ENCODE measurements at regions not wholly inside any gene's neighbourhood (a gene's known extent, or its start where the extent isn't known, plus 50 kb on each side); places are given as distances from the start of the nearest gene placed in this dataset.

DNA sequence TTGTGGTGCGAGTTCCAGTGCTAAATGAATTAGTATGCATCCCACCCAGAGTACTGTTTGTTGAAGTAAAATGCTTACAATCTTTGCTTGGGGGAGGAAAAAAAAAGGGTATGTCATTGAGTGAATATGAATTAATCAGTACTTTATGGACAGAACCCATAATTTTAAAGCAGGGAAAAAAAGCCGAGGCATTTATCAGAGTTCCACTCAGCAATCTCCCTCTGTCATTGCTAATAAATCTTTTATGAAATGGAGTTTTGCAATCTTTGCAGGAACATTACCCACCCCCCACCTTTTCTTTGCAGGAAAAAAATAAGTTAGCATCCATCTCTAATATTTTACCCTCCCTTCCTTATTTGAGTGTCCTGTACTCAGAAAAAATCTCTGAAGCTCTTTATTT lies 127.9 kb upstream of the TMPO start:
- Histone ChIP-seq H3K4me2 (ENCODE audit: insufficient read depth, low read length) (no peak overlapping the region), H3K4me3 (no peak overlapping the region), H2AFZ (ENCODE audit: low read depth, low read length) (no peak overlapping the region), H3K36me3 (ENCODE audit: control insufficient read depth, insufficient read depth, low read length) (no peaks in the 10 kb centered on the region), H3K4me1 (replicated peaks in 1 of 2; ENCODE audit: control insufficient read depth in 2 of 2, insufficient read depth in 2 of 2, low read length in 2 of 2) (no peaks in the 10 kb centered on the region), H3K9me3 (replicated peaks; ENCODE audit: control insufficient read depth, insufficient read depth, low read depth, low read length) (no peaks in the 10 kb centered on the region), H3K9ac (ENCODE audit: insufficient read depth in 1 of 2, low read depth in 2 of 2, low read length in 2 of 2) (no peak overlapping the region), H4K20me1 (replicated peaks; ENCODE audit: control insufficient read depth, insufficient read depth, low read length) (no peaks in the 10 kb centered on the region), H3K9me1 (ENCODE audit: control insufficient read depth, insufficient read depth, low read length) (no peaks in the 10 kb centered on the region), H3K27ac (ENCODE audit: extremely low read depth, low read depth, low read length) (no peak overlapping the region), H3K27me3 (ENCODE audit: control insufficient read depth in 2 of 2, insufficient read depth in 2 of 2, low read length in 2 of 2) (peaks cover 7 to 9% of the 10 kb centered on the region in 2 experiments; a peak in 4 of 5 replicates), H3K79me2 (ENCODE audit: control insufficient read depth, insufficient read depth, low read length) (no peaks in the 10 kb centered on the region)
- ChIA-PET CTCF (ENCODE audit: low intra/inter-chr PET ratio) (no interaction called here), POLR2A (no interaction called here)
- FAIRE-seq (no peak), DNase-seq (ENCODE audit: extremely low read depth in 1 of 4, low spot score in 3 of 4) (no peak), ATAC-seq (no peak)
- in situ Hi-C loops (cut with MboI), result loop anchor here (25.0 kb wide), 2 partner anchors 1075 to 1825 kb away; no protein-coding TSS in a partner anchor
- intact Hi-C loops (cut with micrococcal nuclease), result no loop called here
- BruUV-seq (replicated peaks), result no TSS peak
- 0% methylated on average over 2 of the region's 2 CpGs for WGBS (ENCODE audit: insufficient coverage, low coverage, missing lambda C conversion rate)
- TF ChIP-seq NCOA4 (IDR thresholded peaks at IDR 0.05; ENCODE audit: partially characterized antibody) (no peak), ZNF175 (CRISPR knock-in tag; IDR thresholded peaks at IDR 0.05; ENCODE audit: low read depth) (no peak), PPARD (CRISPR knock-in tag; IDR thresholded peaks at IDR 0.05) (no peak), FIP1L1 (IDR thresholded peaks at IDR 0.05; ENCODE audit: low read depth, low read length, poor library complexity, severe bottlenecking) (no peak), POLR3A (IDR thresholded peaks at IDR 0.05; ENCODE audit: borderline replicate concordance, extremely low read depth, insufficient read depth, insufficient read length) (no peak), SREBF1 (IDR thresholded peaks at IDR 0.05; ENCODE audit: borderline replicate concordance, low read depth, low read length) (no peak), RAD51 (IDR thresholded peaks at IDR 0.05; ENCODE audit: borderline replicate concordance, low read depth) (no peak)
- TF ChIP-seq, protein P1, sequence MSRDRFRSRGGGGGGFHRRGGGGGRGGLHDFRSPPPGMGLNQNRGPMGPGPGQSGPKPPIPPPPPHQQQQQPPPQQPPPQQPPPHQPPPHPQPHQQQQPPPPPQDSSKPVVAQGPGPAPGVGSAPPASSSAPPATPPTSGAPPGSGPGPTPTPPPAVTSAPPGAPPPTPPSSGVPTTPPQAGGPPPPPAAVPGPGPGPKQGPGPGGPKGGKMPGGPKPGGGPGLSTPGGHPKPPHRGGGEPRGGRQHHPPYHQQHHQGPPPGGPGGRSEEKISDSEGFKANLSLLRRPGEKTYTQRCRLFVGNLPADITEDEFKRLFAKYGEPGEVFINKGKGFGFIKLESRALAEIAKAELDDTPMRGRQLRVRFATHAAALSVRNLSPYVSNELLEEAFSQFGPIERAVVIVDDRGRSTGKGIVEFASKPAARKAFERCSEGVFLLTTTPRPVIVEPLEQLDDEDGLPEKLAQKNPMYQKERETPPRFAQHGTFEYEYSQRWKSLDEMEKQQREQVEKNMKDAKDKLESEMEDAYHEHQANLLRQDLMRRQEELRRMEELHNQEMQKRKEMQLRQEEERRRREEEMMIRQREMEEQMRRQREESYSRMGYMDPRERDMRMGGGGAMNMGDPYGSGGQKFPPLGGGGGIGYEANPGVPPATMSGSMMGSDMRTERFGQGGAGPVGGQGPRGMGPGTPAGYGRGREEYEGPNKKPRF (IDR thresholded peaks at IDR 0.05; ENCODE audit: low read depth, low read length), result no peak
- TF ChIP-seq, protein P2, sequence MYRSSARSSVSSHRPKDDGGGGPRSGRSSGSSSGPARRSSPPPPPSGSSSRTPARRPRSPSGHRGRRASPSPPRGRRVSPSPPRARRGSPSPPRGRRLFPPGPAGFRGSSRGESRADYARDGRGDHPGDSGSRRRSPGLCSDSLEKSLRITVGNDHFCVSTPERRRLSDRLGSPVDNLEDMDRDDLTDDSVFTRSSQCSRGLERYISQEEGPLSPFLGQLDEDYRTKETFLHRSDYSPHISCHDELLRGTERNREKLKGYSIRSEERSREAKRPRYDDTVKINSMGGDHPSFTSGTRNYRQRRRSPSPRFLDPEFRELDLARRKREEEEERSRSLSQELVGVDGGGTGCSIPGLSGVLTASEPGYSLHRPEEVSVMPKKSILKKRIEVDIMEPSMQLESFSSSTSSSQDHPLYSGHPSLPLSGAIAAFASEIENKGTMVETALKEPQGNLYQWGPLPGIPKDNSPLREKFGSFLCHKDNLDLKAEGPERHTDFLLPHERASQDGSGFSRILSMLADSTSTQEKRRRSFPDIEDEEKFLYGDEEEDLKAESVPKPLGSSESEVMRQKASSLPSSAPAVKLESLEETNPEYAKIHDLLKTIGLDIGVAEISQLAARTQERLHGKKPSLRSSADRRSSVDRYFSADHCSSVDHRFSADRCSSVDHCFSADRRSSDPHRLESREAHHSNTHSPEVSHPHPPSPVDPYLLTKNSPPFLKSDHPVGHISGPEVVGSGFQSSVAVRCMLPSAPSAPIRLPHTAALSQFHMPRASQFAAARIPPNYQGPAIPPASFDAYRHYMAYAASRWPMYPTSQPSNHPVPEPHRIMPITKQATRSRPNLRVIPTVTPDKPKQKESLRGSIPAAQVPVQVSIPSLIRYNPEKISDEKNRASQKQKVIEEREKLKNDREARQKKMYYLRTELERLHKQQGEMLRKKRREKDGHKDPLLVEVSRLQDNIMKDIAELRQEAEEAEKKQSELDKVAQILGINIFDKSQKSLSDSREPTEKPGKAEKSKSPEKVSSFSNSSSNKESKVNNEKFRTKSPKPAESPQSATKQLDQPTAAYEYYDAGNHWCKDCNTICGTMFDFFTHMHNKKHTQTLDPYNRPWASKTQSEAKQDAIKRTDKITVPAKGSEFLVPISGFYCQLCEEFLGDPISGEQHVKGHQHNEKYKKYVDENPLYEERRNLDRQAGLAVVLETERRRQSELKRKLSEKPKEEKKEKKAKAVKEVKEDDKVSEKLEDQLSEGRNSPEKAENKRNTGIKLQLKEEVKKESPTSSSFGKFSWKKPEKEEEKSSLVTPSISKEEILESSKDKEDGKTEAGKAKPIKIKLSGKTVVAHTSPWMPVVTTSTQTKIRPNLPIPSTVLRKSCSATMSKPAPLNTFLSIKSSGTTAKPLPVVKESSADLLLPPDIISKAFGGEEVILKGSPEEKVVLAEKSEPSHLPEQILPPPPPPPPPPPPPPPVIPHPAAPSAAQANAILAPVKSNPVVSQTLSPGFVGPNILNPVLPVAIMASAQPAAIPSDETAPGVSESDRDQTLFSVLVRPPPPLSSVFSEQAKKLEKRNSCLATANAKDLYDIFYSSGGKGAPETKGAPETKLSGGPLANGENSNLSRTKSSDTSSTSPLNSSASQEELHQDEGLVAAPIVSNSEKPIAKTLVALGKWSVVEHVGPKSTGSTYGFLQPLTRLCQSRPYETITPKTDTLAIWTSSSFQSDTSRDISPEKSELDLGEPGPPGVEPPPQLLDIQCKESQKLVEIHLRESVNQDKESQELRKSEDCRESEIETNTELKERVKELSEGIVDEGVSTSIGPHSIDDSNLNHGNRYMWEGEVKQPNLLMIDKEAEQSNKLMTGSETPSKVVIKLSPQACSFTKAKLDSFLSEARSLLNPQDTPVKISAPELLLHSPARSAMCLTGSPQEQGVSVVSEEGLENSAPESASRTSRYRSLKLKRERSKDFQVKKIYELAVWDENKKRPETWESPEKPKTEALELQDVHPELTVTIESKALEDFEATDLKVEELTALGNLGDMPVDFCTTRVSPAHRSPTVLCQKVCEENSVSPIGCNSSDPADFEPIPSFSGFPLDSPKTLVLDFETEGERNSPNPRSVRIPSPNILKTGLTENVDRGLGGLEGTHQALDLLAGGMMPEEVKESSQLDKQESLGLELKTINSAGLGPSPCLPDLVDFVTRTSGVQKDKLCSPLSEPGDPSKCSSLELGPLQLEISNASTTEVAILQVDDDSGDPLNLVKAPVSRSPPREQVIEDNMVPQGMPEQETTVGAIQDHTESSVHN (IDR thresholded peaks at IDR 0.05; ENCODE audit: borderline replicate concordance in 1 of 2, low read depth in 1 of 2), result no peak
- TF ChIP-seq, protein P3, sequence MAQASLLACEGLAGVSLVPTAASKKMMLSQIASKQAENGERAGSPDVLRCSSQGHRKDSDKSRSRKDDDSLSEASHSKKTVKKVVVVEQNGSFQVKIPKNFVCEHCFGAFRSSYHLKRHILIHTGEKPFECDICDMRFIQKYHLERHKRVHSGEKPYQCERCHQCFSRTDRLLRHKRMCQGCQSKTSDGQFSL (CRISPR knock-in tag; IDR thresholded peaks at IDR 0.05), result no peak
- TF ChIP-seq, protein P3 (tag; IDR thresholded peaks at IDR 0.05), result no peak

All from K562 (cell line).